ENCODE measurements at regions not wholly inside any gene's neighbourhood (a gene's known extent, or its start where the extent isn't known, plus 50 kb on each side); places are given as distances from the start of the nearest gene placed in this dataset.

DNA sequence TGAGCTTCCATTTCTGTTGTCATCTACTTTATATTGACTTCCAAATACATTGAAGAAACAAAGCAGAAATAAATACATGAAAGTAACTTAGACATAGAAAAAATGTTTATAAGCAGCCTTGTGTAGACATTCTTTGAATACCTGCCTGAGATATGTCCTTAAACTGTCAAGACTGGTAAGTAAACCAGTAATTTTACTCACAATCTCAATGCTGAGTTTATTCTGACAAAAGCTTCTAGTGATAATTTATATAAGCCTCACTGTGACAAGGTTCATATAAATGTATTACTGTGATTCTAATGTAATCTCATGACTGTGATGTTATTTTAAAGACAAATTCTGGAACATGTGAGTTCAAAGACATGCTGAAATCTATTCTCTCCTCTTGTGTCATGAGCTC, 516.7 kb upstream of the B3GALT2 start:
- intact Hi-C loops (cut with DNase I, micrococcal nuclease): loop anchor here (5.0 to 10.0 kb wide), 2 partner anchors 286 to 592 kb away; no protein-coding TSS in a partner anchor
- DNase-seq: no peak
- POLR2A ChIA-PET: no interaction called here
- no peak for ATAC-seq
- Mint-ChIP-seq H3K27me3 (no peaks in the 10 kb centered on the region), H3K9me3 (ENCODE audit: low read depth) (peaks cover 2% of the 10 kb centered on the region), H3K36me3 (ENCODE audit: low read depth) (no peaks in the 10 kb centered on the region), H3K4me3 (no peak overlapping the region), H3K4me1 (peaks cover 22% of the 10 kb centered on the region), H3K27ac (no peak overlapping the region)
- CTCF ChIA-PET: no interaction called here

DNA sequence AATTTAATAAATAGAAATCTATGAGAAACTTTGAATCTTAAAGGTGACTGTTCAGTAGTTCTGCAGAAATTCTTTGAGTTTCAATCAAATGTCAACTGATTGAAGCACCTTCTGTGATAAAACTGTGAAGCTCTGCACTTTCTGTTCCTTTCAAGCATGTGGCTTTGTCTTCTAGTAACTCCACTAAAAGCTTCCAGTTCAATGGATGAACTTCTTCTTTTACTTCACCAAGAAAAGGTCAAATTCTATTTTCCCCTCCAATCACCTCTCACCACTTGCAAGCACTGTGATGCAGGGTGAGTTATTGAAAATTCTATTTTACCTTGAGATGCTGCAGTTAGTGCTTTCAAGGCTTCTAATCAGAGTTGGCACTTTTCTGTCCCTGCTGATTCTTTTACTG, 515.3 kb upstream of the B3GALT2 start:
- H3K36me3 Mint-ChIP-seq (ENCODE audit: low read depth): no peaks in the 10 kb centered on the region
- no peak overlapping the region for H3K27ac Mint-ChIP-seq
- H3K9me3 Mint-ChIP-seq (ENCODE audit: low read depth): peaks cover 2% of the 10 kb centered on the region
- intact Hi-C loops (cut with DNase I, micrococcal nuclease): loop anchor here (1.0 to 10.0 kb wide), 5 partner anchors 161 to 593 kb away; no protein-coding TSS in a partner anchor
- peaks cover 15% of the 10 kb centered on the region for H3K4me1 Mint-ChIP-seq
- DNase-seq: no peak
- ChIA-PET POLR2A (no interaction called here), CTCF (interaction anchor here (1.1 kb wide), 1 partner anchor 116 kb away, joined by 4 read pairs; no protein-coding TSS in a partner anchor)
- H3K4me3 Mint-ChIP-seq: no peak overlapping the region
- no peaks in the 10 kb centered on the region for H3K27me3 Mint-ChIP-seq
- peak; percentile 37 for ATAC-seq

DNA sequence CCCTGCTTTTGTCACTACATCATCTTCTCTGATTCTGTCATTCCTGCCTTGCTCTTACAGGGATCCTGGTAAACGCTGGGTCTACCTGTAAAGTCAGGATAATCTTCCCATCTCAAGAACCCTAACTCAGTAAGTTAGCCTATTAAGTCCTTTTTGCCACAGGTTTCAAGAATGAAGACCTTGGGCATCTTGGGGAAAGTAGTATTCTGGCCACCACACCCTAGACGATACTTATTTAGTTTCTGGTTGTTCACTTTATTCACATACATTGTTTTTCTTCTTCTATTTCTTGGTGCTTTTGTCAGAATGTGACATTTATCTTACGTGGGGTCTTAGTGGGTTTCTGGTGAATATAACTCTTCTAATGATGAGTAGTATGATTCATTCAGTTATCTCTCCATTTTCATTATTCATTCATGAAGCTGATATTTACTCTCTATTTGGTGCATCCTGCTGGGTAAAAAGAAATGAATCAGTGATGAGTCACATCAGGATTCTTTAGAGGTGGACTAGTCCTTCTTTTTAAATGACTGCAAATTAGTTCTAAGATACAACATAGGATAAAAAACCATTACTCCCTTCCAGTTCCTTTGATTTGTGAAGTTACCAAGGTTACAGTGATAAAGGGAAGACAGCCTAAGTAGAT, 514.4 kb upstream of the B3GALT2 start:
- ATAC-seq (peak; percentile 91), DNase-seq (no peak)
- H3K36me3 Mint-ChIP-seq (ENCODE audit: low read depth): no peaks in the 10 kb centered on the region
- no peaks in the 10 kb centered on the region for H3K27me3 Mint-ChIP-seq
- peaks cover 15% of the 10 kb centered on the region for H3K4me1 Mint-ChIP-seq
- ChIA-PET CTCF (interaction anchor here (1.1 kb wide), 1 partner anchor 117 kb away, joined by 4 read pairs; no protein-coding TSS in a partner anchor), POLR2A (no interaction called here)
- intact Hi-C loops (cut with DNase I, micrococcal nuclease): loop anchor here (1.0 to 10.0 kb wide), 5 partner anchors 160 to 594 kb away; no protein-coding TSS in a partner anchor
- H3K4me3 Mint-ChIP-seq: no peak overlapping the region
- H3K27ac Mint-ChIP-seq: no peak overlapping the region
- H3K9me3 Mint-ChIP-seq (ENCODE audit: low read depth): peaks cover 2% of the 10 kb centered on the region

DNA sequence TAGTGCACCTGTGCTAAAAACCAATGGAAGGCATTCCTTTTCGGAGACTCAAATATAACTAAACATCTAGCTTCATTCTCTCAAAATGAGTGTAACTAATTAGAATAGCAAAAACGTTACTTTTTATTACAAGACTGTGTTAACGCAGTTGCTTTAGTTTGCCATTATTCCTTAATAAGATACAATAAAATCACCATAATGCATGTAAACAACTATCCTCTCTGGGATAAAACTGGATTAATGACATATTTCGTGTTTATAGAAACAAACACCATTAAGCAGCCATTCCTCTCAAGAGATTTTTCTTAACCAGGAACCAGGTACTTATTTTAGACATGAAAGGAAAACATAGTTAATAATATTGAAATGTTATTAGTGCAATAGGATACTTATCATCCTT, 512.8 kb upstream of the B3GALT2 start:
- peaks cover 15% of the 10 kb centered on the region for H3K4me1 Mint-ChIP-seq
- no peak overlapping the region for H3K4me3 Mint-ChIP-seq
- H3K27me3 Mint-ChIP-seq: no peaks in the 10 kb centered on the region
- DNase-seq: no peak
- no peak for ATAC-seq
- no peaks in the 10 kb centered on the region for H3K9me3 Mint-ChIP-seq (ENCODE audit: low read depth)
- POLR2A ChIA-PET: interaction anchor here (0.6 kb wide), 1 partner anchor 235 kb away, joined by 3 read pairs; no protein-coding TSS in a partner anchor
- no peak overlapping the region for H3K27ac Mint-ChIP-seq
- CTCF ChIA-PET: no interaction called here
- no peaks in the 10 kb centered on the region for H3K36me3 Mint-ChIP-seq (ENCODE audit: low read depth)
- intact Hi-C loops (cut with DNase I, micrococcal nuclease): no loop called here

DNA sequence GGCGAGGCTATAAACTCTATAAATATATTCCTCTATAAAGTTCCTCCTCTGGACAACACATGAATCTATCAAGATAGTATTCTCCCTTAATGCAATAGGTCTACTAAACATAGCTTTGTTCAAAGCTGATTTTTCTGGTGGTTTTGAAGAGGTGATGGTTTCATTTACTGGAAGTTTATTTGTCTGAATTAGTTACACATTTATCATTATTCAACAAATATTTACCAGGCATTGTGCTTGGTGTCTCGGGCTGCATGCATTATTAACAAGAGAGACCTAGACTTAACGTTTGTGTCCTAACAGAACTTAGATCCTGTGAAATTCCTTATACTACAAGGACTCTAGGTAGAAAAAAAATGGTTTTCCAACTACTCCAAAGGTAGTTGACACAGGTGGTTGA, 511.4 kb upstream of the B3GALT2 start:
- CTCF ChIA-PET: no interaction called here

DNA sequence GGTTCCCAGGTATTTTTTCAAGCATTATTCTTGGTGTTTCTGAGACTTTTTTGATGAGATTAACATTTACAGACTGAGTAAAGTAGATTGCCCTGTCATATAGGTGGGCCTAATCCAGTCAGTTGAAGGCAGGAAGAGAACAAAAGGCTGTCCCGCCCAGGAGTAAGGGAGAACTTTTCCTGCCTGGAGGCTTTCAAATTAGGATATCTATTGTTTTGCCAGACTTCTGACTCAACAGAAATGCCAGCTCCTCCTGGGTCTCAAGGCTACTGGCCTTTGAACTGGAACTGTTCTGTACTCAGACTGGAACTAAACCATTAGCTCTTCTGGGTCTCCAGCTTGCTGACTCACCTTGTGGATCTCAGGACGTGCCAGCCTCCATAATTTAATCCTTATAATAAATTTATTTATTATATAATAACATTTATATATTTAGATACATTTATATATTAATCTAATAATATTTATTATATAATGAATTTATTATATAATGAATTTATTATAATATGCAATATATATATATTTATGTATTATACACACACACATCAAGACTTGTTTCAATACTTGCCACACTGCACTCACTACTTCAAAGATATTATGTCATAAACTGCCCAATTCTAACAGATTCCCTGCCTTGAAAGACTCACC, 510.8 kb upstream of the B3GALT2 start:
- H3K4me3 Mint-ChIP-seq: no peak overlapping the region
- DNase-seq: no peak
- H3K9me3 Mint-ChIP-seq (ENCODE audit: low read depth): no peaks in the 10 kb centered on the region
- no peak for ATAC-seq
- H3K27me3 Mint-ChIP-seq: no peaks in the 10 kb centered on the region
- intact Hi-C loops (cut with DNase I, micrococcal nuclease): no loop called here
- no peak overlapping the region for H3K27ac Mint-ChIP-seq
- POLR2A ChIA-PET: no interaction called here
- H3K4me1 Mint-ChIP-seq: peaks cover 15% of the 10 kb centered on the region
- CTCF ChIA-PET: no interaction called here
- no peaks in the 10 kb centered on the region for H3K36me3 Mint-ChIP-seq (ENCODE audit: low read depth)

More for the DNA sequence above, 511.4 kb upstream of the B3GALT2 start:
- H3K4me1 Mint-ChIP-seq: peaks cover 15% of the 10 kb centered on the region
- POLR2A ChIA-PET: no interaction called here
- ATAC-seq: no peak
- no peaks in the 10 kb centered on the region for H3K36me3 Mint-ChIP-seq (ENCODE audit: low read depth)
- no peaks in the 10 kb centered on the region for H3K27me3 Mint-ChIP-seq
- H3K9me3 Mint-ChIP-seq (ENCODE audit: low read depth): no peaks in the 10 kb centered on the region
- no peak overlapping the region for H3K4me3 Mint-ChIP-seq
- DNase-seq: no peak
- intact Hi-C loops (cut with DNase I, micrococcal nuclease): no loop called here
- no peak overlapping the region for H3K27ac Mint-ChIP-seq

DNA sequence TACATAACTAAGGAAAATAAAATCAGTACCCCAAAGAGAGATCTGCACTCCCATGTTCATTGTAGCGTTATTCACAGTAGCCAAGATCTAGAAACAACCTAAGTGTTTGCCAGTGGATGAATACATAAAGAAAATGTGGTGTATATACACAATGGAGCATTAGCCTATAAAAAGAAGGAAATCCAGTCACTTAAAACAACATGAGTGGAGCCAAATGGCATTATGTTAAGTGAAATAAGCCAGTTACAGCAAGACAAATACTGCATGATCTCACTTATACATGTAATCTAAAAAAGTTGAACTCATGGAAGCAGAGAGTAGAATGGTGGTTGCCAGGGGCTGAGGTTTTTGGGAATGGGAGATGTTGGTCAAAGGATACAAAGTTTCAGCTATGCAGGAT, 508.3 kb upstream of the B3GALT2 start:
- no peaks in the 10 kb centered on the region for H3K36me3 Mint-ChIP-seq (ENCODE audit: low read depth)
- POLR2A ChIA-PET: no interaction called here
- no peaks in the 10 kb centered on the region for H3K27me3 Mint-ChIP-seq
- CTCF ChIA-PET: no interaction called here
- H3K4me1 Mint-ChIP-seq: no peaks in the 10 kb centered on the region
- H3K27ac Mint-ChIP-seq: no peak overlapping the region
- H3K4me3 Mint-ChIP-seq: no peak overlapping the region
- DNase-seq (no peak), ATAC-seq (no peak)
- no peaks in the 10 kb centered on the region for H3K9me3 Mint-ChIP-seq (ENCODE audit: low read depth)
- intact Hi-C loops (cut with DNase I, micrococcal nuclease): no loop called here

DNA sequence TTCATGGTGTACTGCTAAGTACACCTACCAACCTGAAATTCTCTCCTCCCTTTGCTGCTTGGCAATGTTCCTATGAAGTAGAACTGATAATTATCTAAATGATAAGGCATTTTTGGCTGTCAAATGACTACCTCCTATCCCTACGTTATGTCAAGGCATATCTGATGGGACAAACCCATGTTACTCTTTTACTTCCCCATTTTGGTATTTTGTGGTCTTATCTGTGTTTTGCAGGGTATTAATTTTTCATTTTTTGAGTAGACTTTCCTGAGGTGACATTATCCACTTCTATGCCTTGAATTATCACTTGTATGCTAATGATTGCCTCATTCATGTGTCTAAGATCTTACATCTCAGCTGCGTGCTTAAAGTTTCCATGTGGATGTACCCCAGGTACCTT, 499.6 kb upstream of the B3GALT2 start:
- POLR2A ChIA-PET: no interaction called here
- Mint-ChIP-seq H3K27me3 (no peaks in the 10 kb centered on the region), H3K4me3 (no peak overlapping the region), H3K36me3 (ENCODE audit: low read depth) (no peaks in the 10 kb centered on the region), H3K27ac (no peak overlapping the region), H3K9me3 (ENCODE audit: low read depth) (no peaks in the 10 kb centered on the region), H3K4me1 (no peaks in the 10 kb centered on the region)
- CTCF ChIA-PET: interaction anchor here (1.3 kb wide), 1 partner anchor 70 kb away, joined by 3 read pairs; no protein-coding TSS in a partner anchor
- DNase-seq: no peak
- intact Hi-C loops (cut with DNase I, micrococcal nuclease): no loop called here
- ATAC-seq: no peak

DNA sequence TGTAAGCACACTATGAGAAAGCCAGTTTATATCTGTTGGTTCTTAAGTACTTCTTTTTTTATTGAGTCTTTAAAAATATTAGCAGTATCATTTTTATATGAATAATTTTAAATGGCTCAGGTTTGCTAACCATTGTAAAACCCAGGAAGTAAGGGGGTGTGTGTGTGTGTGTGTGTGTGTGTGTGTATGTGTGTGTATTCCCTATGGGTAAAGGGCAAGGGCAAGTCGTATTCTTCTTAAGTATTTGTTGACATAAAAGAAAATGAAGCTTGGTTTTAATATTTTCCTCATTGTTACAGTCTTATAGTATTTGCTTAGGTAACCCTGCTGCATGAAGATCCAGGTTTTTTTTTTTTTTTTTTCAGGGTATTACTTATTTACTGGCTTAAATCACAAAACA, 495.0 kb upstream of the B3GALT2 start:
- Mint-ChIP-seq H3K27ac (no peak overlapping the region), H3K4me1 (peaks cover 4% of the 10 kb centered on the region), H3K9me3 (ENCODE audit: low read depth) (no peaks in the 10 kb centered on the region), H3K36me3 (ENCODE audit: low read depth) (no peaks in the 10 kb centered on the region), H3K4me3 (no peak overlapping the region), H3K27me3 (no peaks in the 10 kb centered on the region)
- intact Hi-C loops (cut with DNase I, micrococcal nuclease): no loop called here
- CTCF ChIA-PET: no interaction called here
- DNase-seq (no peak), ATAC-seq (no peak)
- POLR2A ChIA-PET: interaction anchor here (0.6 kb wide), 1 partner anchor 15 kb away, joined by 6 read pairs; no protein-coding TSS in a partner anchor

DNA sequence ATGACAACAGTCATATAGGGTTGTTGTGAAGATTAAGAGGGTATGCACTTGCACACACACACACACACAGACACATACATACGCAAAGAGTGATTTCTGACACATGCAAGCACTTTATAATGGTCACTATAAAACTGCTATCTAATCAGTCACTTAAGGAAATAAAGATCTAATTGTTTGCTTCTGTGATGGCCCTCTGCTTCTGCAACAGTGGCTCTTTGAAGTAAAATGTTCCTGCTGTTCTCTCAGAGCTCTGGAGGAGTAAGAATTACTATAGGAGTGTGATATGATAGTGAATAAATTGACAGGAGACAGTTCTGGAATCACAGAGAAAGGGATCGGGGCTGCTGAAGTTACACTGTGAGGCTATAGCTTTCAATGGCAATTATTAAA, 494.5 kb upstream of the B3GALT2 start:
- H3K36me3 Mint-ChIP-seq (ENCODE audit: low read depth): no peaks in the 10 kb centered on the region
- peaks cover 4% of the 10 kb centered on the region for H3K4me1 Mint-ChIP-seq
- intact Hi-C loops (cut with DNase I, micrococcal nuclease): no loop called here
- ATAC-seq: no peak
- no peaks in the 10 kb centered on the region for H3K9me3 Mint-ChIP-seq (ENCODE audit: low read depth)
- no peak for DNase-seq
- H3K4me3 Mint-ChIP-seq: no peak overlapping the region
- CTCF ChIA-PET: no interaction called here
- H3K27ac Mint-ChIP-seq: no peak overlapping the region
- H3K27me3 Mint-ChIP-seq: no peaks in the 10 kb centered on the region
- POLR2A ChIA-PET: interaction anchor here (0.6 kb wide), 1 partner anchor 15 kb away, joined by 6 read pairs; no protein-coding TSS in a partner anchor

DNA sequence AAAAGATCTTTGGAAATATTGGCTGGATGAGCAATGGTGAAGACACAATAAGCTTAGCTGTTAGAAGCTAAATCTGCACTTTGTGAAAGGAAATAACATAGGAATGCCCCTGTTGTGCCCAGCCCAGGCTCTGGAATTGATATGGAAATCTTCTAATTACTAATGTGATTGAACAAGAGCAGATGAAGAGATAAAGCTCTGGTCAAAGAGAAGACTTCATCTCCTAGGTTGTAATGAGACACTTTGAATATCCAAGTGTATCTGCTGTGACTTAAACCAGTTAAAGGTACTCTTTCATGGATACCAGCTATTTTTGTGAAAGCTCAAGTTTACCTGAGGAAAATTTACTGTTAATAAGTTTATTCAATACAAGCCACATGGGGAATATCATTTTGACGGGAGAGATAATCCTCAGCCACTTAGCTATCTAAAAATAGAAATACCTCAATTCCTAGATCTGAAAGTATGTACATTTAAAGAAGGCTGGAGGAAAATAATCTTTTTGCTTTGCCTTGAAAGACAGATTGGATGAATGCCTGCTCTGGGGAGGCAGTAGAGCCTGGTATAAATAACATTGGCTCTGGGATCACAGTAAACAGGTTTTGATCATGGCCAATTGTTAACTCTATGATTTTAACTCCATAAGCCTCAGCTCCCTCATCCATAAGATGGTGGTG, 494.0 kb upstream of the B3GALT2 start:
- Mint-ChIP-seq H3K9me3 (ENCODE audit: low read depth) (no peaks in the 10 kb centered on the region), H3K4me3 (no peak overlapping the region), H3K36me3 (ENCODE audit: low read depth) (no peaks in the 10 kb centered on the region), H3K27ac (no peak overlapping the region), H3K27me3 (no peaks in the 10 kb centered on the region), H3K4me1 (peaks cover 4% of the 10 kb centered on the region)
- ChIA-PET CTCF (no interaction called here), POLR2A (no interaction called here)
- intact Hi-C loops (cut with DNase I, micrococcal nuclease): no loop called here
- no peak for ATAC-seq
- DNase-seq: no peak

DNA sequence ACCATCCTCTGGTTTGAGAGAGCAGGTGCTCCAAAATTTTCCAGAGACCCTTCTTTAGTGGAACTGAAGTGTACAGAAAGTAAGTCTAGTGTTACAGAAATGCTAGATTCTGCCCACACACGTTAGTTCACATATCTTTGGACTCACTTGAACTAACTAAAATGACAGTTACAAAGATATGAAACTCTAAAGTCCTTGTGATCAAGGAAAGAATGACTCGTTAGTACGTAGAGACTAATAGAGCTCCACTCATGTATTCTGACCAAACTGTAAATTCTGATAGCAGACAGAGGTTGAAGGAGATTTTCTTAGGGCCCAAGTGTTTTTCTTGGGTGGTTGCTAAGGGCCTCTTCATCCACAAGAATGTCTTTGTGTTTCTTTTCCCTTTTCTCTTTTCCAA, 491.5 kb upstream of the B3GALT2 start:
- H3K36me3 Mint-ChIP-seq (ENCODE audit: low read depth): no peaks in the 10 kb centered on the region
- POLR2A ChIA-PET: no interaction called here
- DNase-seq (no peak), ATAC-seq (peak; percentile 49)
- intact Hi-C loops (cut with DNase I, micrococcal nuclease): no loop called here
- H3K4me3 Mint-ChIP-seq: no peak overlapping the region
- peaks cover 4% of the 10 kb centered on the region for H3K4me1 Mint-ChIP-seq
- no peak overlapping the region for H3K27ac Mint-ChIP-seq
- no peaks in the 10 kb centered on the region for H3K9me3 Mint-ChIP-seq (ENCODE audit: low read depth)
- no peaks in the 10 kb centered on the region for H3K27me3 Mint-ChIP-seq
- CTCF ChIA-PET: no interaction called here
